GM18909 (cell line): ENCODE measurements at regions not wholly inside any gene's neighbourhood (a gene's known extent, or its start where the extent isn't known, plus 50 kb on each side); places are given as distances from the start of the nearest gene placed in this dataset.

Source experiments
- ATAC-seq: cut with Tn5 transposase; IDR thresholded peaks from one replicate; pipeline ENCODE4 v1.9.1; 2021; ENCODE audit warnings: mild to moderate bottlenecking; ENCODE audit not compliant: unreplicated experiment, poor library complexity

DNA sequence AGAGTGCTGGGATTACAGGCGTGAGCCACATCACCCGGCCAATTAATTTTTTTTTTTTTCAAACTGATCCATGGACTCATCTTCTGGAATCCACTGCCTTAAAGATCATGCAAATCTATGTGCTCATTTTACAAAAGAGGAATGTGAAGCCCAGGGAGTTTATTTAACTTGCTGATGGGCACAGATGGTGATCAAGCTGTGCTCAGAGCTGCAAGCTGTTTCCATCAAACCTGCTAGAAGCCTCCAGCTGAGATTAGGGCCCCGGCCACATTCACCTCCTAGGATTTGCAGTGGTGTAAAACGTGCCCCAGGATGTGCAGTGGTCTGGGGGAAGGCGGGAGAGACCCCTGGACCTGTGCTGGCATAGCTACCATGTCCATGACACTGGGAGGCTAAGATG is 56.1 kb upstream of the TUT7 start:
- no peak for ATAC-seq

DNA sequence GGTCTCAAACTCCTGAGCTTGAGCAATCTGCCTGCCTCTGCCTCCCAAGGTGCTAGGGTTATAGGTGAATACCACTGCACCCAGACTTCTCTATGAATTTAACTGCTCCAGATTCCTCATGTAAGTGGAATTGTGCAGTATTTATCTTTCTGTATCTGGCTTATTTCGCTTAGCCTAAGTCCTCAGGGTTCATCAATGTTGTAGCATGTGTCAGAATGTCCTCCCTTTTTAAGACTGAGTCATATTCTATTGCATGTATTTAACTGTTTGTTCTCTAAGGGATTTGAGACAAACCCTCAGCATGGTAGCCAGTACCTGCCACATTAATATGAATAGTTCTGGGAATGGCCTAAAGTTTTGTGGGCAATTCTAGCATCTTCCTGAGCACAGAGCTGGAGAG is 53.9 kb upstream of the TUT7 start:
- no peak for ATAC-seq

DNA sequence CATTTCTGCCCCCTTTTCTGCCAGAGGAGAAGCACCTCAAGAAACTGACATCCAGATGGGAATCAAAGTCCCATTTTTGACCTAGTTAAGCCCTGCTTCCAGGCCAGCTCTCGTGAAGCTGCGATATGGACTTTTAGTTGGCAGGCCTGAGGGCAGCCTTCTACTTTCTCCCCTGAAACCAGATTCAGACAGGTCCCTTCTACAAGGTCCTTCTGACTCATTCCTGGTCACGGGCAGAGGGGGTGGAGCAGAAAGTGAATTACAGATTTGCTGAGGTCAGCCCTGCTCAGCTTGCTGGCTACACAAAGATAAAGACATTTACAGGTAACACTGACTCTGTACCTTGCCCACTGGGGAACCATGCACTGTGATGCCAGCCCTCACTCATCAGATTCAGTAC is 52.8 kb upstream of the TUT7 start:
- no peak for ATAC-seq

DNA sequence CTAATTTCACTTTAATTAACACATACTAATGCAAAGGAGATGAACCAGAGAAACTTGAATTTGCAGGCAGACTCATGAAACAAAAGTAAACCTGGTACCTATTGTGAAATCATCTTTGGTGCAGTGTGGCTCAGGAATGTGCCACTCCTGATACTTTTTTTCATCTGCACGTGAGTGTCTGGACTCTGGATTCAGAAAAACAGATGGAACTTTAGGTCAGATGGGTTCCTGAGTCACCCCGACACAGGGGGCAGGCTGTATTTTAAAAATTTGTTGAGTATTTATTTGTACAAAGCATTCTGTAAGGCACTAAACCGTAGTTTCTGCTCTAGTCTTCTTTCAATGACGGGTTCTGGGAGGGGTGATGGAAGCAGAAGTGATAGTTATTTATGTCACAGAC is 52.2 kb upstream of the TUT7 start:
- ATAC-seq, result no peak

DNA sequence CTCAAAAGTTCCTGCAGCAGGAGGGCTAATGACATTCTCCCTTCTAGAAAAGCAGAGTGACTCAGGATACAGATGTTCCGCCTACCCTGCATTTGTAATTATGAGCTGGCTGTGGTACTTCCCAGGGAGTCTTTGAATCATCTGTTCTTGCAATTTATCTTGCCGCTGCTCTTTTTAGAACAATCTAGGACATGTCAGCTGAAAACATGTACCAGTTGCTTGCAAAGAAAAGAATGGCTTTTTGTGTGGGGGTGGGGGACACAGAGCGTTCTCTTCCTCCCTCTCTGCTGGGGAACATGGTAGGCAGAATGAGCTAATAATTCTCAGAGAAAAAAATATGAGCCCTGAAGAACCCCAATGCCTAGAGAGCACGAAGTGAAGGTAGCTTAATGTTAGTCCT is 51.7 kb upstream of the TUT7 start:
- no peak for ATAC-seq

DNA sequence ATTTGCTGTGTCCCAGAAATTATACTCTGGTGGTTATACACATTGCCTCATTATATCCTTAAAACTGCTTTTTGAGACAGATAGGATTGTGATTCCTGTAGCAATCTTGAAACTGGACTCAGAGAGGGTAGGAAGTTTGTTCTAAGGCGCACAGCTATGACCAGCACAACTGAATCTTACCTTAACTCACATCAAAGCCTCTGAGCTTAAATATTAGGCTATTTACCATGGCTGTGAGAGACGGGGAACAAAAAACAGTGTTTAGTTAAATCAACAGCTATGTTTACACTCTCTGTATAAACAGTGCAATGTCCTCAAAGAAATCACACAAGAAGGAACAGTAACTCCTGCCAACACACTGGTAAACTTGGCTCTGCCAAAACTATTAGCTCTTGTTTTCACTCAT is 50.9 kb upstream of the TUT7 start:
- ATAC-seq, result no peak
